ENCODE measurements at regions not wholly inside any gene's neighbourhood (a gene's known extent, or its start where the extent isn't known, plus 50 kb on each side); places are given as distances from the start of the nearest gene placed in this dataset.

- DNase-seq = no peak
Measured at GRCh38 chr2:234763002-234763873, 188.6 kb upstream of the SH3BP4 start.

GRCh38 chr2:234761910-234762309, 189.9 kb upstream of the SH3BP4 start:
- no peak for DNase-seq

- no peak for DNase-seq
Measured at GRCh38 chr2:234754126-234754525, 197.7 kb upstream of the SH3BP4 start.

GRCh38 chr2:234753701-234754100, 198.1 kb upstream of the SH3BP4 start:
- no peak for DNase-seq

- DNase-seq = no peak
Measured at GRCh38 chr2:234752966-234753365, 198.9 kb upstream of the SH3BP4 start.

- no peak for DNase-seq
Measured at GRCh38 chr2:234751275-234751973, 200.4 kb upstream of the SH3BP4 start.

- no peak for DNase-seq
Measured at GRCh38 chr2:234747833-234748559, 203.8 kb upstream of the SH3BP4 start.

- no peak for DNase-seq
Measured at GRCh38 chr2:234747032-234747431, 204.8 kb upstream of the SH3BP4 start.

GRCh38 chr2:234745347-234745746, 206.5 kb upstream of the SH3BP4 start:
- no peak for DNase-seq

- no peak for DNase-seq
Measured at GRCh38 chr2:234741976-234742375, 209.8 kb upstream of the SH3BP4 start.

GRCh38 chr2:234739061-234739460, 212.8 kb upstream of the SH3BP4 start:
- DNase-seq = no peak

GRCh38 chr2:234735829-234736228, 216.0 kb upstream of the SH3BP4 start:
- no peak for DNase-seq

GRCh38 chr2:234733795-234734600, 217.8 kb upstream of the SH3BP4 start:
- DNase-seq = no peak

GRCh38 chr2:234733093-234733489, 218.7 kb upstream of the SH3BP4 start:
- no peak for DNase-seq

- DNase-seq = no peak
Measured at GRCh38 chr2:234732404-234733092, 219.3 kb upstream of the SH3BP4 start.

GRCh38 chr2:234731236-234731635, 220.6 kb upstream of the SH3BP4 start:
- DNase-seq = no peak

- no peak for DNase-seq
Measured at GRCh38 chr2:234730066-234730640, 221.7 kb upstream of the SH3BP4 start.

GRCh38 chr2:234725528-234726264, 226.1 kb upstream of the SH3BP4 start:
- DNase-seq = no peak

GRCh38 chr2:234724850-234725249, 227.0 kb upstream of the SH3BP4 start:
- no peak for DNase-seq

- DNase-seq = no peak
Measured at GRCh38 chr2:234723400-234723799, 226.5 kb upstream of the ARL4C start.

- DNase-seq = no peak
Measured at GRCh38 chr2:234722176-234722575, 225.3 kb upstream of the ARL4C start.
